GM10266 (cell line): ENCODE measurements at regions not wholly inside any gene's neighbourhood (a gene's known extent, or its start where the extent isn't known, plus 50 kb on each side); places are given as distances from the start of the nearest gene placed in this dataset.
"Not testable (repeated sequence)": the region's sequence is repeated elsewhere in the genome, so short reads cannot be mapped to it uniquely, and the experiment has no call there.

ENCODE experiments used
- DNase-seq: peaks from one replicate; pipeline ENCODE4 v3.0.0; 2012; ENCODE audit errors: extremely low spot score
- TF ChIP-seq, protein P1 (sequence below): IDR thresholded peaks from 2 replicates; pipeline ENCODE4 v1.5.1; 2012; ENCODE audit warnings: mild to moderate bottlenecking, low read depth; ENCODE audit not compliant: control insufficient read depth, insufficient read depth; ENCODE audit errors: missing control alignments

DNA sequence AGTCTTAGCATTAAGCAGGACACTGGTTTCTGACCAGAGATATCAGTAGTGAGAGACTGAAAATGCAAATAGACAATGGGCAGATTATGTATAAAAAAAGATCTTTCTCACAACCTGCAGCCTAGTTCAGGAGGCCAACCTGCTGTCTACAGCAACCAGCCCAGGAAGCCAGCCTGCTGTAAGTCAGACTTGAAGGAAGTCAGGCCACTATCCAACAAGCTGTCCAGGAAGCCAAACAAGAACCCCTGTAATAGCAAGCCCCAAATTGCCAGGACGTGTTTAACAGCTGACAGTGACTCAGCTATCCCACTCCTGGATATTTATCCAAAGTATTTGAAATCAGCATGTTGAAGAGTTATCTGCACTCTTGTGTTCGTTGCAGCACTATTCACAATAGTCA, 121.8 kb upstream of the SPIN1 start:
- TF ChIP-seq, protein P1, sequence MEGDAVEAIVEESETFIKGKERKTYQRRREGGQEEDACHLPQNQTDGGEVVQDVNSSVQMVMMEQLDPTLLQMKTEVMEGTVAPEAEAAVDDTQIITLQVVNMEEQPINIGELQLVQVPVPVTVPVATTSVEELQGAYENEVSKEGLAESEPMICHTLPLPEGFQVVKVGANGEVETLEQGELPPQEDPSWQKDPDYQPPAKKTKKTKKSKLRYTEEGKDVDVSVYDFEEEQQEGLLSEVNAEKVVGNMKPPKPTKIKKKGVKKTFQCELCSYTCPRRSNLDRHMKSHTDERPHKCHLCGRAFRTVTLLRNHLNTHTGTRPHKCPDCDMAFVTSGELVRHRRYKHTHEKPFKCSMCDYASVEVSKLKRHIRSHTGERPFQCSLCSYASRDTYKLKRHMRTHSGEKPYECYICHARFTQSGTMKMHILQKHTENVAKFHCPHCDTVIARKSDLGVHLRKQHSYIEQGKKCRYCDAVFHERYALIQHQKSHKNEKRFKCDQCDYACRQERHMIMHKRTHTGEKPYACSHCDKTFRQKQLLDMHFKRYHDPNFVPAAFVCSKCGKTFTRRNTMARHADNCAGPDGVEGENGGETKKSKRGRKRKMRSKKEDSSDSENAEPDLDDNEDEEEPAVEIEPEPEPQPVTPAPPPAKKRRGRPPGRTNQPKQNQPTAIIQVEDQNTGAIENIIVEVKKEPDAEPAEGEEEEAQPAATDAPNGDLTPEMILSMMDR, result no peak
- no peak for DNase-seq

GRCh38 chr9:88259001-88259400, 120.7 kb upstream of the SPATA31C2 start:
- DNase-seq, result no peak
- TF ChIP-seq, protein P1, result no peak

GRCh38 chr9:88258601-88259000, 120.3 kb upstream of the SPATA31C2 start:
- DNase-seq, result no peak
- TF ChIP-seq, protein P1, result no peak

DNA sequence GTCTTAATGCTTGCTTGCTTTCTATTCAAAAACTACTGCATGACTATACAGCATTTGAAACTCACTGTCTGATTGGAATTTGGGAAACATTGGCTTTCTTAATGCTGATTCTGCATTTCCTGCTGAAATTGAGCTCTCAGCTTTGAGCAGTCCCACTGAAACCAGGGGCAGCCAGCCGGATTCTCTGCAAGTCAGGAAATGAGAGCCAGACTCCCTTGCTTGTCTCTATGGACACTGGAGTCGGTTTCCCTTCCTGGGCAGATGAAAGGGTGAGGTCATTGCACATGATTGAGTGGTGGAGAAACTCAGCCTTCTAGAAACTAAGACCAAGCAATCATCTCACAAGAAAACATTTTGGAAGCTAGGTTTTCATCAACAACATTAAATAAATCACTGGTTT, 119.7 kb upstream of the SPATA31C2 start:
- TF ChIP-seq, protein P1, result no peak
- no peak for DNase-seq

DNA sequence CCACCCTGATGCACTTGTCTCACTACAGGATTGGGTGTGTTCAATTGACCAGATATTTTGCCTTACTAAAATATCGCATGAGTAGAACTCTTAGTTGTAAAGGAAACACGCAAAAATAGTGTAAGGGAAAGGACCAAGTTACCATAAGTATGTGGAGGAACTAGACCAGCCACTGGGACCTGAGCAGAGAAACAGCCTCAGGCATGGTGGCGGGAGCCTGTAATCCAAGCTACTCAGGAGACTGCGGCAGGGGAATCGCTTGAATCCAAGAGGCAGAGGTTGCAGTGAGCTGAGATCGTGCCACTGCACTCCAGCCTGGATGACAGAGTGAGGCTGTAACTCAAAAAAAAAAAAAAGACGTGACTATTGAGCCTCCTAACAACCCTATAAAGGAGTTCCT, 117.9 kb upstream of the SPATA31C2 start:
- DNase-seq, result no peak
- TF ChIP-seq, protein P1, result no peak

DNA sequence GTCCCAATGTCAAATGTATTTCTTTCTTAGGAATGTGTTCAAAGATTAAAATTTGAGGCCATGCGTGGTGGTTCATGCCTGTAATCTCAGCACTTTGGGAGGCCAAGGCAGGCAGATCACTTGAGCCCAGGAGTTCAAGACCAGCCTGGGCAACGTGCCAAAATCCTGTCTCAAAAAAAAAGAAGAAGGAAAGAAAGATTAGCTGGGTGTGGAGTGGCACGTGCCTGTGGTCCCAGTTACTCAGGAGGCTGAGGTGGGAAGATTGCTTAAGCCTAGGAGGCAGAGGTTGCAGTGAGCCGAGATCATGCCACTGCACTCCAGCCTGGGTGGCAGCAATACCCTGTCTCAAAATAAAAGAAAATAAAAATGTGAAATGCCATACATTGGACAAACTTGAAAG, 117.5 kb upstream of the SPATA31C2 start:
- not testable (repeated sequence) for DNase-seq

- TF ChIP-seq, protein P1, result no peak
- DNase-seq, result no peak
These were observed 113.6 kb upstream of the SPATA31C2 start for GRCh38 chr9:88251903-88252302.

DNA sequence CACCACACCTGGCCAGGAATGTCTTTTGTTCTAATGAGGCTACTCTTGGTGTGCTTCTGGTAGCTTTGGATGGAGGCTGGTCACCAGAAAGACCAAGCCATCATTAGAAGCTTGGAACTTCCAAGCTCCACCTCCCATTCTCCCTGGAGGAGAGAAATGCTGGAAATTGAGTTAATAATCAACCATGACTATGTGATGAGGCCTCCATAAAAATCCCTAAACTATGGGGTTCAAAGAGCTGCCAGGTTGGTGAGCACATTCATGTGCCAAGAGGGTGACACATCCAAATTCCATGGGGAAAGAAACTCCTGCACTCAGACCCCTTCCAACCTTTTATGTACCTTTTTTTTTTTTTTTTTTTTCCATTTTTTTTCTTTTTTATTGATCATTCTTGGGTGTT, 105.5 kb upstream of the SPATA31C2 start:
- no peak for DNase-seq
- TF ChIP-seq, protein P1, result no peak
